Smooth muscle cell (in vitro differentiated cells): ENCODE measurements at regions not wholly inside any gene's neighbourhood (a gene's known extent, or its start where the extent isn't known, plus 50 kb on each side); places are given as distances from the start of the nearest gene placed in this dataset.

Experiments
- DNase-seq: peaks from one replicate; lab custom pipeline; 2025; ENCODE audit not compliant: unreplicated experiment; lab: John Stamatoyannopoulos, UW
- H2AFZ ChIP-seq: fragments of 200-600 bp; sonication (generic); 2 replicates; pipeline ENCODE4 v1.6.0; 2016; ENCODE audit warnings: antibody characterized with exemption, low read depth, mild to moderate bottlenecking
- H3F3A ChIP-seq: fragments of 200-600 bp; sonication (generic); 2 replicates; pipeline ENCODE4 v1.6.0; 2017; ENCODE audit warnings: antibody characterized with exemption, low read depth
- H3K27ac ChIP-seq: fragments of 200-600 bp; sonication (generic); 2 replicates; pipeline ENCODE4 v1.5.1; 2016; ENCODE audit warnings: low read depth, mild to moderate bottlenecking
- H3K27me3 ChIP-seq: fragments of 200-600 bp; sonication (generic); 2 replicates; pipeline ENCODE4 v1.6.1; 2016; ENCODE audit warnings: low read depth, mild to moderate bottlenecking
- H3K36me3 ChIP-seq: fragments of 200-600 bp; sonication (generic); 2 replicates; pipeline ENCODE4 v1.5.1; 2016; ENCODE audit warnings: low read depth
- H3K4me1 ChIP-seq: fragments of 200-600 bp; sonication (generic); 2 replicates; pipeline ENCODE4 v1.5.1; 2016; ENCODE audit warnings: low read depth
- H3K4me2 ChIP-seq: fragments of 200-600 bp; sonication (generic); 2 replicates; pipeline ENCODE4 v1.6.0; 2016; ENCODE audit warnings: mild to moderate bottlenecking
- H3K4me3 ChIP-seq: fragments of 200-600 bp; sonication (generic); 2 replicates; pipeline ENCODE4 v1.5.1; 2016; ENCODE audit warnings: mild to moderate bottlenecking
- H3K79me2 ChIP-seq: fragments of 200-600 bp; sonication (generic); 2 replicates; pipeline ENCODE4 v1.6.0; 2016; ENCODE audit warnings: low read depth, mild to moderate bottlenecking
- H3K9ac ChIP-seq: fragments of 200-600 bp; sonication (generic); 2 replicates; pipeline ENCODE4 v1.6.0; 2016; ENCODE audit warnings: low read depth
- H3K9me3 ChIP-seq: fragments of 200-600 bp; sonication (generic); replicated peaks from 2 replicates; pipeline ENCODE4 v1.5.1; 2016; ENCODE audit warnings: low read depth
- H4K20me1 ChIP-seq: fragments of 200-600 bp; sonication (generic); 2 replicates; pipeline ENCODE4 v1.6.0; 2016; ENCODE audit warnings: low read depth
- WGBS: methylation state at CpG from one replicate; pipeline ENCODE4 v1.1.7; 2016; ENCODE audit warnings: low lambda C conversion rate; 5-methylcytosine and 5-hydroxymethylcytosine counted together
- TF ChIP-seq, protein P1 (sequence below): fragments of 200-600 bp; sonication (generic); IDR thresholded peaks from 2 replicates; pipeline ENCODE4 v1.5.1; 2017; ENCODE audit warnings: borderline replicate concordance, mild to moderate bottlenecking, antibody characterized with exemption; ENCODE audit not compliant: insufficient read depth, poor library complexity, severe bottlenecking

GRCh38 chr2:183996825-183997793, 601.2 kb upstream of the ZNF804A start:
- peak overlapping the region; percentile 8 for H2AFZ ChIP-seq
- H3K4me3 ChIP-seq = no peak overlapping the region
- 81% methylated on average over 10 of the region's 10 CpGs for WGBS
- no peaks in the 10 kb centered on the region for H3F3A ChIP-seq
- no peaks in the 10 kb centered on the region for H3K36me3 ChIP-seq
- no peaks in the 10 kb centered on the region for H4K20me1 ChIP-seq
- H3K4me2 ChIP-seq = no peak overlapping the region
- peaks cover 14% of the 10 kb centered on the region for H3K4me1 ChIP-seq
- TF ChIP-seq, protein P1, sequence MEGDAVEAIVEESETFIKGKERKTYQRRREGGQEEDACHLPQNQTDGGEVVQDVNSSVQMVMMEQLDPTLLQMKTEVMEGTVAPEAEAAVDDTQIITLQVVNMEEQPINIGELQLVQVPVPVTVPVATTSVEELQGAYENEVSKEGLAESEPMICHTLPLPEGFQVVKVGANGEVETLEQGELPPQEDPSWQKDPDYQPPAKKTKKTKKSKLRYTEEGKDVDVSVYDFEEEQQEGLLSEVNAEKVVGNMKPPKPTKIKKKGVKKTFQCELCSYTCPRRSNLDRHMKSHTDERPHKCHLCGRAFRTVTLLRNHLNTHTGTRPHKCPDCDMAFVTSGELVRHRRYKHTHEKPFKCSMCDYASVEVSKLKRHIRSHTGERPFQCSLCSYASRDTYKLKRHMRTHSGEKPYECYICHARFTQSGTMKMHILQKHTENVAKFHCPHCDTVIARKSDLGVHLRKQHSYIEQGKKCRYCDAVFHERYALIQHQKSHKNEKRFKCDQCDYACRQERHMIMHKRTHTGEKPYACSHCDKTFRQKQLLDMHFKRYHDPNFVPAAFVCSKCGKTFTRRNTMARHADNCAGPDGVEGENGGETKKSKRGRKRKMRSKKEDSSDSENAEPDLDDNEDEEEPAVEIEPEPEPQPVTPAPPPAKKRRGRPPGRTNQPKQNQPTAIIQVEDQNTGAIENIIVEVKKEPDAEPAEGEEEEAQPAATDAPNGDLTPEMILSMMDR = no peak
- H3K27ac ChIP-seq = no peak overlapping the region
- H3K9me3 ChIP-seq = no peaks in the 10 kb centered on the region
- no peak overlapping the region for H3K9ac ChIP-seq
- no peaks in the 10 kb centered on the region for H3K27me3 ChIP-seq
- no peaks in the 10 kb centered on the region for H3K79me2 ChIP-seq
- no peak for DNase-seq

GRCh38 chr2:183998041-183998796, 600.1 kb upstream of the ZNF804A start:
- TF ChIP-seq, protein P1 = no peak
- Histone ChIP-seq H3K27me3 (no peaks in the 10 kb centered on the region), H3K36me3 (no peaks in the 10 kb centered on the region), H3F3A (no peaks in the 10 kb centered on the region), H3K4me3 (no peak overlapping the region), H3K9me3 (no peaks in the 10 kb centered on the region), H3K9ac (no peak overlapping the region), H3K27ac (no peak overlapping the region), H3K4me1 (peaks cover 14% of the 10 kb centered on the region), H3K4me2 (no peak overlapping the region), H3K79me2 (no peaks in the 10 kb centered on the region), H2AFZ (no peak overlapping the region), H4K20me1 (no peaks in the 10 kb centered on the region)
- no peak for DNase-seq
- 84% methylated on average over 3 of the region's 3 CpGs for WGBS

- DNase-seq = no peak
- no peaks in the 10 kb centered on the region for H3K36me3 ChIP-seq
- no peaks in the 10 kb centered on the region for H4K20me1 ChIP-seq
- TF ChIP-seq, protein P1 = no peak
- H3K9me3 ChIP-seq = no peaks in the 10 kb centered on the region
- no peak overlapping the region for H3K4me3 ChIP-seq
- no peaks in the 10 kb centered on the region for H3K27me3 ChIP-seq
- WGBS = 0% methylated on average over 1 of the region's 1 CpG
- no peak overlapping the region for H3K27ac ChIP-seq
- peaks cover 4% of the 10 kb centered on the region for H3F3A ChIP-seq
- H2AFZ ChIP-seq = no peak overlapping the region
- H3K79me2 ChIP-seq = no peaks in the 10 kb centered on the region
- H3K4me1 ChIP-seq = peaks cover 14% of the 10 kb centered on the region
- no peak overlapping the region for H3K9ac ChIP-seq
- H3K4me2 ChIP-seq = no peak overlapping the region
Measured at GRCh38 chr2:183998797-183999190, 599.5 kb upstream of the ZNF804A start.
